ENCODE measurements at regions not wholly inside any gene's neighbourhood (a gene's known extent, or its start where the extent isn't known, plus 50 kb on each side); places are given as distances from the start of the nearest gene placed in this dataset.
"Not testable (repeated sequence)": the region's sequence is repeated elsewhere in the genome, so short reads cannot be mapped to it uniquely, and the experiment has no call there.

DNA sequence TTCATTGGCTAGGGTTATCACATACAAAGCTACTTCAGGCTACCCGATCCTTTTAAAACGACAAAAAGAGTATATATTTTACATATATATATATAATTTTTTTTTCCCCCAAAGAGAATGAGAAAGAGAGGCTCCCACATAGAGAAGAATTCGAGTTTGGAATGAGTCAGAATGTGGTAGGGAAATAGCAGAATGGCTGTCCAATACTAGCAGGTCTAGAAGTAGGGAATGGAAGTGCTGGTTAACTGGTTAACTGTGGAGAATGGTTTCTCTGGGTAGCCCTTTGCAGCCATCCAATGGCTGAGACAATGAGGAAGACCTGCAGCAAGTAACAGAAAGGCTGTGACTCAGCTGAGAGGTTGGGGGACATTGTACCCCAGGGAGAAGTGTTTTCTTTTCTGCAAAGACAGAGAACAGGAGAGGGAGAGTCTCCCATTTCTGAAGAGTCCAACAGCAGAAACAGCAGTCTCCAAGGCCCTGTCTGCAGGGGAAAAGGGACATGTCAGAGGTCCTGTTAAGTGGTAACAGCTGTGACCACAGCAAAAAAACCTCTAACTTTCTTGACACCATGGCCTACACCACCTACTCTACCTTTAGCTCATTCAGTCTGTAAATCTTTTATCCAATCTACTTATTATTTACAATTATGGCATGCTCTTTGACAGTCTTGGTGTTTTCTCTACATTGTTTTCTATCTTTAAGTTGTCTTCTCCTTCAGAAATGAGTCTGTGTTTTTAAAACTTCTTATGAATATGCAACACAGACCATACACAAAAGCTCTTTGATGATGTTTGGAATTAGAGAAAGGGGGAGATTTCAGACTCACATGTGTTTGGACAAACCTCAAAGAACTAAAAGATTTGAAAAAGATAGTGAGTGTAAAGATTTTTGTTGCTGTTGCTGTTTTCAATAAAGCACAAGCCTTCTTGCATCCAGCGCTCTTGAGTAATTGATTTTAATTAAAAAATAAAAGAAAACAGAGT, 116.1 kb upstream of the SLC7A14 start:
- no peak for DNase-seq

DNA sequence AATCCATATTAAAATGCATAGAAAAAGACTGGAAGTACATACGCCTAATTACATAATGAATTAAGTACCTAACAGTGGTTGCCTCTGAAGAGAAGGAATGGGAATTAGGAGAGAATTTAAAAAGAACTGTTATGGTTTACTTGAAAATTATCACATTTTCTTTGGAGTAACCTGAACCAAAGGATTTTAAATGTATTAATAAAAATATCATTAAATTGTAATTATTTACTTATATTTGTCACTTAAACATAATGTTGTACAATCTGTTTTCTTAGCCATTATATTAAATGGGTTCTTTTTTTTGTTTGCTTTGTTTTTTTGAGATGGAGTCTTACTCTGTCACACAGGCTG, 114.2 kb upstream of the SLC7A14 start:
- DNase-seq = no peak

DNA sequence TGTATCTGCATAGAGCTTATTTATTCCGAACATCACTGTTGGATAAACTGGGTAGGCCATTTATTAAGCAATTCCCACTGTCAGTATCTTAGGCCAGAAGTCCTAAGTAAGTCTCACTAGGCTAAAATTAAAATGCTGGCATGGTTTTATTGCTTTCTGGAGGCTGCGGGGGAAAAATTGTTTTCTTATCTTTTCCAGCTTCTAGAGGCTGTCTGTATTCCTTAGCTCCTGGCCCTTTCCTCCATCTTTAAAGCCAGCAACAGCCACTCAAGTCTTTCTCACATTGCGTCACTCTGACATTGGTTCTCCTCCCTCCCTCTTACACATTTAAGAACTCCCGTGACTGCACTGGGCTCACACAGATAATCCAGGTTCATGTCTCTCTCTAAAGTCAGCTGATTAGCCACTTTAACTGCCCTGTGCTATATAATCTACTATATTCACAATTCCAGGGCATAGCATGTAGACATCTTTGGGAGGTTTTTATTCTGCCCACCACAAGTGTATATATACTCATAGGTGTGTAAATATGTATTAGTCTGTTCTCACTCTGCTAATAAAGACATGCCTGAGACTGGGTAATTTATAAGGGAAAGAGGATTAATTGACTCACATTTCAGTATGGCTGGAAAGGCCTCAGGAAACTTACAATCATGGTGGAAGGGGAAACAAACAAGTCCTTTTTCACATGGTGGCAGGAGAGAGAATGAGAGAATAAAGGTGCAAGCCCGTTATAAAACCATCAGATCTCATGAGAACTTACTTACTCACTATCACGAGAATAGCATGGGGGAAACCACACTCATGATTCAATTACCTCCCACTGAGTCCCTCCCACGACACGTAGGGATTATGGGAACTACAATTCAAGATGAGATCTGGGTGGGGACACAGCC, 113.5 kb upstream of the SLC7A14 start:
- DNase-seq = no peak

DNA sequence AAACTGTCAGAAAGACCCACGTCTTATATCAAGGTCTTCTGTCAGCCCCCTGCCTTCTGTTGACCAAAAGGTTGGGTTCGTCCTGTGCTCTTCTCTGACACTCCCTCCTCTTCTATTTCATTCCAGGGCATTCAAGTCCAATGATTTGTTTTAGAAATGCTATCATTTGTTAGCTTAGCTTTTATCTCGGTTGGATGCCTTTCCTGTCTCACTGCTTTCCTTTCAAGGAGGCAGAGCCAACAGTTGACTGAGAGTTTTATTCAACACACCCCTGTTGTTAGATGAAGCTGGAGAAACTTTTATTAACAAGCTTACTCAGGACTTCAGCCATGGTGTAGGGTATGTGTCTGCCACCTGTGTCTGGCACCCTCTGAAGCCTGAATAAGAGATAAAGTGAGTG, 112.0 kb upstream of the SLC7A14 start:
- peak; percentile 43 for DNase-seq

DNA sequence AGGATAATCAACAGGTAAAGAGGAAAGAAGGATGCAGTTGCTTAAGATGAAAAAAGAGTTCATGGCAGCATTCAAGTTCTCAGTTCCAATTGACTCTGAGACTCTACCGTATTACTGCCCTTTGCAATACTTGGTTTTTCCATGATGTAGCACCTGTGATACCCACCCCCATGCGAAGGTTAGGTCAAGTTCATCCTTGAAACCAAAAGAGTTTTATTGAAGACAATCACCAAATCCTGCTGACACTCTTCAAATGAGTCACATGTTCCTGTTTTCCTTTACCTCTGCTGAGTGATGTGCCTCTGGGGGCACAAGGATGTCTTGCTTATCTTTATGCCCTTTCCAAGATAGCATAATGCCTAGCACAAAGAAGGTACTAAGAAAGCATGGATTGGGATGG, 111.3 kb upstream of the SLC7A14 start:
- no peak for DNase-seq

DNA sequence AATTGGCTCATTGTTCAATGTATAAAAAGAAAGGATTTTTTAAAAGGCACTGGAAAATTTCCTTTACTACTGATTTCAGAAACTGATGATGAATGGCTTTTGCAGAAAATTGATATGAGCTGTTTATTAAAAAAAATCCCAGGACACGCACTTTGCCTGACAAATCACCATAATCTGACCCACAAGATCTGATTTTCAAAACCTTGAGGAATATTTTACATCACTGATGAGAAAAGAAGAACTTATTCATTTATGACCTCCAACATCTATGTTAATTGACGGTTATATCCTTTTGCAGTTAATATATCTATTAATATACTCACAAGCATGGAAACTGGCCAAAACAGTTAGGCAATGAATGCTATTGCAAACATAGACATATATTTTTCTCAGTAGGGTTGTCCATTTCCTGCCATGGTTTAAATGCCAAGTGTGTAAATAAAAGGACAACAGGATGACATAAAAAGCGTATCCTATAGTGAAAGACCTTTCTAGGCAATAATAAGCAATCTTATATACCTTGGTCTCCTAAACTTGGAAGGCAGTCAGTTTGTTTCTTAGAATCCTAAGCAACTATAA, 109.7 kb upstream of the SLC7A14 start:
- DNase-seq = no peak

DNA sequence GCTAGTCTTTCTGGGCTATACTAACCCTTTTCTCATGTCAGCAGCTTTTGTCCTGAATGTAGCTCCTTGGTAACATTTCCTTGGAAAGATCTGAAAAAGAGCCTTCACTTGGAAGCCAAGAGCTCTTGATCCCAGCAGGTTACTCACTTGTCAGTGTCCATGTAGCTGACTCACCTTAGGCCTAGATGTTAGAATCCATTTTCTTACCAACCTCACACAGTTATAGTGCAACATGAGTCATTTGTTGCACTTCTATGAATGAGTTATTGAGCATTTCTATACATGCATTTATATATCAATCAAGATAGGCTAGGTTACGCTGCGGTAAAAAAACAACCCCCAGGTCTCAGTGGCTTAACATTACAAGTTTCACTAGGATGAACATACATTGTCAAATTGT, 106.8 kb upstream of the SLC7A14 start:
- no peak for DNase-seq

DNA sequence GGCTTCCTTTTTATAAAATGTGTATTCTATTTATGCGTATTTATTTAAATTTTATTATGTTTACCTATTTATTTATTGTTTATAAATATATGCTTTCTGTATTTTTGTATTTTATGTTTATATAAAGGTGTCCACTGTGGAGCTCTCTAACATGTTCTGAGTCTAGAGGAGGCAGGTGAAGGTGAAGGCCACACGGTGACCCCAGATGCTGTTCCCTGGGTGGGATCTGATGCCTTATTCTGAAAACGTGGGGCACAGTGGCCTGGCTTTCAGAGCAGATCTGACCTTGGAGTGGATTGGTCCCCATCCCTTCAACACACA, 104.7 kb upstream of the SLC7A14 start:
- no peak for DNase-seq

DNA sequence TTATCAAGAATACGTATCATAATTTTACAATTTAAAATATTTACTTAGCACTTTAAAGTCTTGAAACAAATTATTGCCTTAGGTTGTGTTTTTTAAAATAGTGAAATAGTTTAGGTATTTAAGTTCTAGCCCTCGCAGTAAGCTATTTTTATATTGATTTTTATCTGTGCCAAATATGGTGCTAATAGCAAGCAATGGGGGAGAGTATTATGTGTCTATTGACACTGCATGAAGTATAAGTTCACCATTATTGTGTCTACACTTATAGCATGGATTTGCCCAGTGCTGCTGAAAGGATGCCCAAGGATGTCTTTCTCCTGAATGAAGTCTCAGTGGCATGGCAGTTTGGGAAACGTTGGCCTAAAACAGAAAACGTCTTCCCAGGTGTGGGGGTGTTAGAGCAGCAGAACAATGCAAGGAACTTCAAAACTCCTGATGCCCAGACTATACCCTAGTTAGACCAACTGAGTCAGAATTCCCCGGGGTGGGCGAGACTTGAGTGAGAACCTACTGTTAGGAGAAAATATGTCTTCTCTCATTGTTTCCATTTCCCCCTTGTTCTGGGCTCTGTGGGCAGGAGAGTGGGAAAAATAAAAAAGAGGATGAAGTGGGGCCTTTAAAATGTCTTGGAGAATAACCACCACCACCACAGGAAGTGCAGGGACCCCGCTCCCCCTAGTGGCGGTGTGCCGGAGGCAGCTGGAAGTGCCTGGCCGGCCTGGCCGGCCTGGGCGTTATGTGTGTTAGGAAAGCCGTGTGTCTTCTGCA, 104.2 kb upstream of the SLC7A14 start:
- DNase-seq = no peak

DNA sequence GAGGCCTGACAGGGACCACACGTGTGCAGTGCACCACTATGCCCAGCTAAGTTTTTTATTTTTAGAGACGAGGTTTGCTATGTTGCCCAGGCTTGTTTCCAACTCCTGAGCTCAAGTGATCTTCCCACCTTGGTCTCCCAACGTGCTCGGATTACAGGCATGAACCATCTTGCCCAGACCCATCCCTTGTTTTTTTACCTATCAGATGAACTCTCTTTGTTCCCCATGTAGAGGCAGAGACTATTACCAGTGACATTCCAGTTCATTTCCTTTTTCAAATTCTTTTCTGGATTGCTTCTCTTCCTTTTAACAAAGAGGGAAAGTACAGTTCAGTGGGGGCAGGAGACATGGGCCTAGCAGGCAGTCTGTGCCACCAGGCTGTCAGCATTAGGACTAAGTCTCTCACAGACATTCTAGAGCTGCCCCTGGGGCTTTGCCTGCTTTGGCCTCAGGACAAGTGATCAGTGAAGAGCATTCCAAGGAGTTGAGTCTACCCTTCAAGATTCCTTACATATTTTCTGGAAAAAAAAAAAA, 103.5 kb upstream of the SLC7A14 start:
- DNase-seq = peak; percentile 53

DNA sequence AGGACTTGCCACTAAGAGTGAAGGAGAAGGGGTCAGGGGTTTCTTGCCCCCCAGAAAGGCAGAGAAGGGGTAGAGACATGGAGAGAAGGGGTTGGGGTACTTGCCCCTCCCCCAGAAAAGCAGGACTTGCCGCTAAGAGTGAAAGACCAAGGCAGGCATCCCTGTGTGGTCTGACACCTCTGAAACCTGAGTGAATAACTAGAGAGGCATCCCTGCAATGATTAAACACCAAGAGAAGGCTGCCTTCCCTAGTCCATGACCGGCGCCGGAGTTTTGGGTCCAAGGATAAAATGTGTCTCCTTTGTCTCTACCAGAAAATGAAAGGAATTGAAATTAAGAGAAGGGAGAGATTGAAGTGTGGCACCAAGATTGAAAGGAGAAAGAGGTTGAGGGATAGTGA, 102.3 kb upstream of the SLC7A14 start:
- not testable (repeated sequence) for DNase-seq

DNA sequence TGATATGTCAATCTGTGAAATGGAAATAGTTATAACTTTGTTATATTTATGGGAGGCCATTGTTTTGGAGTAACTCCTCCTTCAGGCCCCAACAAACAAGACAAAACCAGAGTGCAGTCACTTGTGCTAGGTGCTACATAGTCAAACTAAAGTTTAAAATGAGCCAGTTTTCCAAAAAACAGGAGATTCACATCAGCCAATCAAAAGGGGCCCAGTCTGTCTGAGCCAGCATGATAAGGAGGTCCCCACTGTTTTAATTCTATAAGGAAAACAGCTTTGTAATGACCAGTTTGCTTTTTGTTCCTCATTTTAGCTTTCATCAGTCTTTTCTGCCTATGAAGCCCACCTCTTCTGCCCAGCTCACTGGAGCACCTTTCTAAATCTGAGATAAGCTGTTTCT, 94.7 kb upstream of the SLC7A14 start:
- DNase-seq = no peak

DNA sequence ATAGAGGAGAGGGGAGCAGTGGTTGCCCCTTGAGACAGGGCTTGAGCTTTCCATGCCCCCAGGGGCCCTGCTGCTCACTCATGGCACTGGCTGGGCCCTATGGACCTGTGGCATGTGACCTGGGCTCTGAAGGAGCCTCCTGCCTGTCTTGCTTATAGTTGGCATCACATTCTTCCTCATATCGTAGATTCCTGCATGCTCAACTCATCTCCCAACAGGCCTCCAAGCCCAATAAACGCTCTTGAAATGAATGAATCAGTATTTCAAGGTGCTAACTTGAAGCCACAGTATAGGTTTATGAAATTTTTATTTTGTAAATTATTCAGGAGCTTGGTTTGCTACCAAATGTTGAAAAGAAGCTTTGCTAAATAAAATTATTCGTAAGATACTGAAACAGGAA, 93.3 kb upstream of the SLC7A14 start:
- no peak for DNase-seq

DNA sequence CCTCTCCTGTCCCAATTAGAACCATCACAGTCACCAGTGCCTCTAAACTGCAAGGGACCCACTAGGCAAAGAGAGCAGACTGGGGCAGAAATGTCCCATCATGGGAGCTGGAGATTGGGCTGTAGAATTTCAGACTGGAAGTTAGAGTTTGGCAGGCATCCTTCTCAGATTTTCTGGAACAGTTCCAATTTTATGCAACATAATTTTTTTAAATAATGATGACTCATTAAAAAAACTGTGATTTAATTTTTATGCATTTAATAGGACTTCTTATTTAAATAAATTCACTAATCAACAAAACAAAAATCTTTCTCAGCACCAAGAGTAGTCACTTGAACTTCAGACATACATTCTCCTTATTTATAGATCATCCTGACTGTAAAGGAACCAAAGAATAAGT, 84.6 kb upstream of the SLC7A14 start:
- no peak for DNase-seq

DNA sequence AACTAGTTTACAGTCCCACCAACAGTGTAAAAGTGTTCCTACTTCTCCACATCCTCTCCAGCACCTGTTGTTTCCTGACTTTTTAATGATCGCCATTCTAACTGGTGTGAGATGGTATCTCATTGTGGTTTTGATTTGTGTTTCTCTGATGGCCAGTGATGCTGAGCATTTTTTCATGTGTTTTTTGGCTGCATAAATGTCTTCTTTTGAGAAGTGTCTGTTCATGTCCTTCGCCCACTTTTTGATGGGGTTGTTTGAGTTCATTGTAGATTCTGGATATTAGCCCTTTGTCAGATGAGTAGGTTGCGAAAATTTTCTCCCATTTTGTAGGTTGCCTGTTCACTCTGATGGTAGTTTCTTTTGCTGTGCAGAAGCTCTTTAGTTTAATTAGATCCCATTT, 77.1 kb upstream of the SLC7A14 start:
- not testable (repeated sequence) for DNase-seq

DNA sequence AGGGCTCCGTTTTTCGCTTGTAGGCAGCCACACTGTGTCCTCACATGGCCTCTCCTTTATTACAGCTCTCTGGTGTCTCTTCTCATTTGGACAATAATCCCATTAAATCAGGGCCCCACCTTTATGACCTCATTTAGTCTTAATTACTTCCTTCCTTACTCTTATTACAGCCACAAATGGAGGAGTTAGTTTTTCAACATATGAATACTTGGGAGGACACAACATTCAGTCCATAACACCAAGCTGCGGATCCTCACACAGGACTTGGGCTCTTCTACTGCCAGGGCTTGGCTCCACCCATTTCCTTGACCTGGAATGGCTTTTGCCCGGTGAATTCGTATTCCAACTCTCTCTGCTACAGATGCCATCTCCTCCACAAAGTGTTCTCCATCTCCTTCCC, 74.3 kb upstream of the SLC7A14 start:
- no peak for DNase-seq

DNA sequence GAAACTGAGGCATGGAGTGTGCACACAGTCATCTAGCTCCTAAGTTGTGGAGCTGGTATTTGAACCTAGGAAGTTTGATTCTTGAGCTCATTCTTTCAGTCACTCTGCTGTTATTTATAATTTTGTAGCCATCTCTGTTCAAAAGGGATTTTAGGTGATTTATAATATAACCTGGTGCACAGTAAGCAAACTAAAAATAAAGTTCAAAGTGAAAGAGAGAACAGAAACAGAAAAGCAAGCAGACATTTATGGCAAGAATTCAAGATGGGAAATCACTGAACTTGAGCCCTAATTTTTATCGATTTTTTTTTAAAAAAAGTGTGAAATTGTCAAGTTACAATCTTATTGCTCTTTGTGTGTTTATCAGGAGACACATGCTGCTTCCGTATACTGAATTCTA, 71.4 kb upstream of the SLC7A14 start:
- DNase-seq = no peak

DNA sequence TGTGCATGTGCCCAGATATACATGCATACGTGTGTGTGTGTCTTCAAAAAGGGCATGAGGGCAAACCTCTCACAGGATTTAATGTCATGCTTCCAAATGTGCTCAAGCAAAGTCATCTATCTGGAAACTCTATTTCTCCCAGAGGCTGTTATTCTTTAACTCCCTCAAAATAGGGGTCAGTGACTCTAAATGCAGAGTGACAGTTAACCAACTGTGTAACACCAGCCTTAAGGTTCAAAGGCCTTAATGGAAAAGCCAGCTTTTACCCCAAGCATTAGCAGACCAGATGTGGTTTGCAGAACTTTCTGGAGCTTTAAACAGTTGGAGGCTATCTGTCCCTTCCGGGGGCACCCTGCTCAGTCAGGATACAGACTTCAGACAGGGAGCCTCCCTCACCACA, 70.4 kb upstream of the SLC7A14 start:
- no peak for DNase-seq

DNA sequence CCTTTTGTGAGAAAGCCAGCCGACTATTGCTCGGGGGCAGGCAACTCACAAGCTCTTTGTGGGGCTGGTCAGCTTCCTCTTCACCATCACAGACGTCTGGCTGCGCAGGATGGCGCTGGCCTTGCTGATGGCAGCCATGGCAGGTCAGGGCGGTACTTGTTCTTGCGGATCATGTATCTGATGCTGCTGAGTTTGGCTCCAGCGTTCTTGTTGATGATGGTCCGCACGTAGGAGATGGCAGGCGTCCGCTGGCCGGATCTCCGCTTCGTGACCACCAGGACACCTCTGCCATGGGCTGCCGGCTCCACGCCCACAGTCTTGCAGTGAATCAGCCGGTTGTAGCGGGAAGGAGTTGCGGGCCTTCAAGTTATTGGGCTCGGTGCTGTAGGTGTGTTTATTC, 67.9 kb upstream of the SLC7A14 start:
- no peak for DNase-seq

DNA sequence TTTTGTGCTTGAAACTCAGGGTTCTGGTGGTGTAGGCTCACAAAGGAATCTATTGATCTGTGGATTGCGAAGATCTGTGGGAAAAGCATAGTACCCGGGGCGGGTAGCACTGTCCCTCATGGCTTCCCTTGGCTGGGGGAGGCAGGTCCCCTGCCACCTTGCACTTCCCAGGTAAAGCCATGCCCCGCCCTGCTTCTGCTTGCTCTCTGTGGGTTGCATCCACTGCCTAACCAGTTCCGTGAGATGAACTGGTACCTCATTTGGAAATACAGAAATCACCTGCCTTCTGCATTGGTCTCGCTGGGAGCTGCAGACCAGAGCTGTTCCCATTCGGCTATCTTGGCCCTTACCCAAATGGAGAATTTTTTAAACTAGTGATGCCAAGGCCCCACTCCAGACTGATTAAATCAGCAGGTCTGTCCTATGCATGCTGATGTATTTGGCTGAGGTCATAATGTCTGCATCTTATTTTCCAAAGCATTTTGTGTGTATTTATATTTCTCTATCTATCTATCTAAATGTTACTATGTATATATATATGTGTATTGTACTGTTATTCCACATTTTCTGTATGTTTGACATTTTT, 65.5 kb upstream of the SLC7A14 start:
- DNase-seq = no peak

DNA sequence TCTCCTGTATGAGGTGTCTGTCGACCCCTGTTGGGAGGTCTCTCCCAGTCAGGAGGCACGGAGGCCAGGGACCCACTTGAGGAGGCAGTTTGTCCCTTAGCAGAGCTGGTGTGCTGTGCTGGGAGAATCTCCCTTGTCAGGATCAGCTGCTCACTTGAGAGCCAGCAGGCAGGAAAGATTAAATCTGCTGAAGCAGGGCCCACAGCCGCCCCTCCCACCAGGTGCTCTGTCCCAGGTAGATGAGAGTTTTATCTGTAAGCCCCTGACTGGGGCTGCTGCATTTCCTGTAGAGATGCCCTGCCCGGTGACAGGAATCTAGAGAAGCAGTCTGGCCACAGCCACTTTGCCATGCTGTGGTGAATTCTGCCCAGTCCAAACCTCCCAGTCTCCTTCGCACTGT, 64.7 kb upstream of the SLC7A14 start:
- DNase-seq = not testable (repeated sequence)

DNA sequence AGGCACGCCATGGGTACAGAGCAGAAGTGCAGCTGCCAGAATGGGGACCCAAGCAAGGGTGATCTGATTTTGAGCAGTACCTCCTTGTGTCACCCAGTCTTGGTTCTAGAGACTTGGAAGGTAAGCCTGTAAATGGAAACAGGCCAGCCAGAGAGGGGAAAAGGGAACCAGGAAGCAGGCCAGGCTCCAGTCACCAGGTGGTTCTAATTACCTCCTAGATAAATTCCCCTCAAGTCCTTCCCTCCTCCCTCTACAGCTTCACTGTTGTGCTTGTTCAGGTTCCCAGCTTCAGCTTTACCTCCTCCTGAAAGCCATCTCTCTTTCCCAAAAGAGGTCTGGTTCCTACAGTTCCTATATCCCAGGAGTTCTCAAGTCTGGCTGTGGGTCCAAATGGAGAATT, 58.8 kb upstream of the SLC7A14 start:
- DNase-seq = no peak

Data from kidney glomerular epithelial cell (primary cell).